Caco-2 (cell line): ENCODE measurements at regions not wholly inside any gene's neighbourhood (a gene's known extent, or its start where the extent isn't known, plus 50 kb on each side); places are given as distances from the start of the nearest gene placed in this dataset.

ENCODE experiments used
- BruUV-seq: library from RNA; stranded (reverse); fragments of 400-500 nt; replicated peaks from 2 replicates; lab custom pipeline; 2021; lab: Mats Ljungman, UMichigan
- CTCF ChIA-PET: fragments of 300-600 bp; sonication (Branson Sonifier 250); formaldehyde crosslinking; loops from one replicate; lab custom pipeline; 2022; ENCODE audit warnings: antibody characterized with exemption; lab: Charles Lee
- POLR2A ChIA-PET: fragments of 300-600 bp; sonication (Branson Sonifier 250); formaldehyde crosslinking; loops from one replicate; lab custom pipeline; 2022; ENCODE audit warnings: antibody characterized with exemption; lab: Charles Lee
- DNase-seq, 2 experiments: peaks; one replicate each; pipeline versions ENCODE4 v3.0.0 to v3.0.0-alpha.2; 2020 to 2022
- H3K27me3 ChIP-seq: replicated peaks from 2 replicates; pipeline ENCODE4 v1.6.0; 2011; ENCODE audit warnings: low read length; ENCODE audit not compliant: control insufficient read depth, insufficient read depth
- H3K36me3 ChIP-seq: 2 replicates; pipeline ENCODE4 v1.5.1; 2011; ENCODE audit warnings: low read length; ENCODE audit not compliant: control insufficient read depth, insufficient read depth
- H3K4me1 ChIP-seq: fragments of 250-450 bp; sonication (Bioruptor Pico); 2 replicates; pipeline ENCODE4 v1.5.1; 2020; ENCODE audit warnings: mild to moderate bottlenecking
- H3K4me3 ChIP-seq: 2 replicates; pipeline ENCODE4 v1.5.1; 2011; ENCODE audit warnings: low read depth, mild to moderate bottlenecking, control low read depth, low read length
- H3K9me3 ChIP-seq: fragments of 250-450 bp; sonication (Bioruptor Pico); 2 replicates; pipeline ENCODE4 v1.5.1; 2020; ENCODE audit warnings: mild to moderate bottlenecking, moderate library complexity
- H3K27ac Mint-ChIP-seq: one replicate; pipeline ENCODE4 v1.8.0; 2022; ENCODE audit warnings: mixed read lengths; ENCODE audit not compliant: unreplicated experiment
- H3K27me3 Mint-ChIP-seq: one replicate; pipeline ENCODE4 v1.8.0; 2022; ENCODE audit warnings: mixed read lengths; ENCODE audit not compliant: insufficient read depth, unreplicated experiment
- H3K36me3 Mint-ChIP-seq: one replicate; pipeline ENCODE4 v1.8.0; 2022; ENCODE audit warnings: mild to moderate bottlenecking, mixed read lengths; ENCODE audit not compliant: insufficient read depth, unreplicated experiment
- H3K4me1 Mint-ChIP-seq: one replicate; pipeline ENCODE4 v1.8.0; 2022; ENCODE audit warnings: low read depth, mixed read lengths; ENCODE audit not compliant: unreplicated experiment
- H3K4me3 Mint-ChIP-seq: one replicate; pipeline ENCODE4 v1.8.0; 2022; ENCODE audit warnings: mild to moderate bottlenecking, moderate library complexity, mixed read lengths; ENCODE audit not compliant: unreplicated experiment
- H3K9me3 Mint-ChIP-seq: one replicate; pipeline ENCODE4 v1.8.0; 2022; ENCODE audit warnings: mixed read lengths; ENCODE audit not compliant: unreplicated experiment
- CTCF ChIP-seq, 2 experiments: fragments of 200-600 bp in 1 of 2; IDR thresholded peaks; 1 replicate in 1 of 2; 2 replicates in 1 of 2; pipeline versions ENCODE4 v1.5.1 to v1.8.0; 2011 to 2022; ENCODE audit warnings: antibody characterized with exemption in 1 of 2, control low read depth in 1 of 2, inconsistent platforms in 1 of 2, low read depth in 1 of 2, low read length in 1 of 2, mild to moderate bottlenecking in 1 of 2, moderate library complexity in 1 of 2; ENCODE audit not compliant: insufficient read depth in 1 of 2, severe bottlenecking in 1 of 2, unreplicated experiment in 1 of 2
- intact Hi-C: fragments of 100-400 bp; cut with micrococcal nuclease; formaldehyde crosslinking; loops from one replicate; pipeline ENCODE4 v1.10.0; 2022; ENCODE audit not compliant: unreplicated experiment

GRCh38 chr10:78775891-78776290, 292.9 kb upstream of the ZMIZ1 start:
- intact Hi-C loops, result loop anchor here (1.0 kb wide), 1 partner anchor 317 kb away; no protein-coding TSS in a partner anchor
- H3K27me3 ChIP-seq, result no peaks in the 10 kb centered on the region
- H3K9me3 ChIP-seq, result no peaks in the 10 kb centered on the region
- peaks cover 7% of the 10 kb centered on the region for H3K4me1 Mint-ChIP-seq
- no peak overlapping the region for H3K27ac Mint-ChIP-seq
- no peaks in the 10 kb centered on the region for H3K36me3 ChIP-seq
- BruUV-seq, result no TSS peak
- TF ChIP-seq CTCF (IDR thresholded peaks at IDR 0.05; ENCODE audit: insufficient read depth in 1 of 2, low read depth in 1 of 2, low read length in 1 of 2, severe bottlenecking in 1 of 2, unreplicated experiment in 1 of 2), result no peak
- H3K36me3 Mint-ChIP-seq, result no peaks in the 10 kb centered on the region
- ChIA-PET POLR2A (interaction anchor here (0.6 kb wide), 1 partner anchor 184 kb away, joined by 4 read pairs; no protein-coding TSS in a partner anchor), CTCF (interaction anchor here (0.7 kb wide), 1 partner anchor 21 kb away, joined by 3 read pairs; no protein-coding TSS in a partner anchor)
- peaks cover 17% of the 10 kb centered on the region for H3K4me1 ChIP-seq
- H3K4me3 Mint-ChIP-seq, result no peak overlapping the region
- H3K27me3 Mint-ChIP-seq, result no peaks in the 10 kb centered on the region
- H3K9me3 Mint-ChIP-seq, result no peaks in the 10 kb centered on the region
- no peak for DNase-seq
- H3K4me3 ChIP-seq, result no peak overlapping the region

GRCh38 chr10:78776756-78777155, 292.0 kb upstream of the ZMIZ1 start:
- Histone ChIP-seq H3K4me3 (no peak overlapping the region), H3K4me1 (peaks cover 17% of the 10 kb centered on the region), H3K9me3 (no peaks in the 10 kb centered on the region), H3K27me3 (no peaks in the 10 kb centered on the region), H3K36me3 (no peaks in the 10 kb centered on the region)
- H3K4me3 Mint-ChIP-seq, result no peak overlapping the region
- no peaks in the 10 kb centered on the region for H3K27me3 Mint-ChIP-seq
- ChIA-PET POLR2A (no interaction called here), CTCF (interaction anchor here (0.7 kb wide), 1 partner anchor 21 kb away, joined by 3 read pairs; no protein-coding TSS in a partner anchor)
- BruUV-seq, result no TSS peak
- H3K36me3 Mint-ChIP-seq, result no peaks in the 10 kb centered on the region
- H3K27ac Mint-ChIP-seq, result no peak overlapping the region
- H3K9me3 Mint-ChIP-seq, result no peaks in the 10 kb centered on the region
- DNase-seq, result no peak
- H3K4me1 Mint-ChIP-seq, result peaks cover 7% of the 10 kb centered on the region
- intact Hi-C loops, result loop anchor here (1.0 kb wide), 1 partner anchor 317 kb away; no protein-coding TSS in a partner anchor
- no peak for TF ChIP-seq CTCF (IDR thresholded peaks at IDR 0.05; ENCODE audit: insufficient read depth in 1 of 2, low read depth in 1 of 2, low read length in 1 of 2, severe bottlenecking in 1 of 2, unreplicated experiment in 1 of 2)

GRCh38 chr10:78777466-78777865, 291.3 kb upstream of the ZMIZ1 start:
- no peak overlapping the region for H3K27ac Mint-ChIP-seq
- DNase-seq, result no peak
- peaks cover 7% of the 10 kb centered on the region for H3K4me1 Mint-ChIP-seq
- no peaks in the 10 kb centered on the region for H3K9me3 ChIP-seq
- H3K4me3 ChIP-seq, result no peak overlapping the region
- H3K27me3 Mint-ChIP-seq, result no peaks in the 10 kb centered on the region
- H3K4me3 Mint-ChIP-seq, result no peak overlapping the region
- no peaks in the 10 kb centered on the region for H3K36me3 Mint-ChIP-seq
- no TSS peak for BruUV-seq
- no peaks in the 10 kb centered on the region for H3K36me3 ChIP-seq
- peaks cover 17% of the 10 kb centered on the region for H3K4me1 ChIP-seq
- ChIA-PET CTCF (no interaction called here), POLR2A (no interaction called here)
- no peaks in the 10 kb centered on the region for H3K27me3 ChIP-seq
- TF ChIP-seq CTCF (IDR thresholded peaks at IDR 0.05; ENCODE audit: insufficient read depth in 1 of 2, low read depth in 1 of 2, low read length in 1 of 2, severe bottlenecking in 1 of 2, unreplicated experiment in 1 of 2), result no peak
- H3K9me3 Mint-ChIP-seq, result no peaks in the 10 kb centered on the region
- intact Hi-C loops, result no loop called here
